Left renal cortex interstitium (tissue), 4 donors: ENCODE measurements at regions not wholly inside any gene's neighbourhood (a gene's known extent, or its start where the extent isn't known, plus 50 kb on each side); places are given as distances from the start of the nearest gene placed in this dataset.
"Not testable (repeated sequence)": the region's sequence is repeated elsewhere in the genome, so short reads cannot be mapped to it uniquely, and the experiment has no call there.

Source experiments
- DNase-seq, 4 donors: peaks; one replicate each; pipeline ENCODE4 v3.0.0-alpha.2; 2013; ENCODE audit warnings: low read depth in 4 of 4, low spot score in 2 of 4, missing footprints in 1 of 4

DNA sequence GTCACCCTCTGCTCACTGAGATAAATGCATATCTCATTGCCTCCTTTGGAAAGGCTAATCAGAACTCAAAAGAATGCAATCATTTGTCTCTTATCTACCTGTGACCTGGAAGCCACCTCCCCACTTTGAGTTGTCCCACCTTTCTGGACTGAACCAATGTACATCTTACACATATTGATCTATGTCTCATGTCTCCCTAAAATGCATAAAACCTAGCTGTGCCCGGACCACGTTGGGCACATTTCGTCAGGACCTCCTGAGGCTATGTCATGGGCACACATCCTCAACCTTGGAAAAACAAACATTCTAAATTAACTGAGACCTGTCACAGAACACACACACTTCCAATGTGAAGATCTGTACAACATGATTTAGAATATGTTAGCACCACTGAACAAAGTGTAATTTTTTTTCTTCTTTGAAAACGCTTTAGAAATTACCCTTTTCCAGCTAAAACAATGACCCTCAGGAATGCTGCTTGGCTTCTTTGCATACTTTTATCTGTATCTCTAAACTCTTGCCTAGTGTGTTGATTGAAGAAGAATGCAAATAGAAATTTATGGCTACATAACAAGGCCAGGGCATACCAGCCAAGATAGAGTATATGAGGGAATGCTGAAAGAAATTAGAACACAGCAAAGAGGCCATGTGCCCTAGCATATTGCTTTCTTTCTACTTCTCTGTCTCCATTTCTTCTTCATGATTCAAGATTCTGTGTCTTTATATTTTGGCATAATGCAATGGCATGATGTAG lies 84.6 kb upstream of the DST start:
- no peak for DNase-seq

GRCh38 chr6:56725254-56725653 lies 82.6 kb upstream of the DST start:
- DNase-seq: no peak

GRCh38 chr6:56724455-56724854 lies 81.8 kb upstream of the DST start:
- DNase-seq: no peak

DNA sequence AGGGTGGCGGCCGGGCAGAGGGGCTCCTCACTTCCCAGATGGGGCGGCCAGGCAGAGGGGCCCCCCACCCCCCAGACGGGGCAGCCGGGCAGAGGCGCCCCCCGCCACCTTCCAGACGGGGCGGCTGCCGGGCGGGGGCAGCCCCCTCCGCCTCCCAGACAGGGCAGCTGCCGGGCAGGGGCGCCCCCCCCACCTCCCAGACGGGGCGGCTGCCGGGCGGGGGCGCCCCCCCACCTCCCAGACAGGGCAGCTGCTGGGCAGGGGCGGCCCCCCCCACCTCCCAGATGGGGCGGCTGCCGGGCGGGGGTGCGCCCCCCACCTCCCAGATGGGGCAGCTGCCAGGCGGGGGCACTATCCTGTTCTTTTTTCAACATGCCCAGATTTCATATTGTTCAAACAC lies 78.2 kb upstream of the DST start:
- DNase-seq: no peak

- not testable (repeated sequence) for DNase-seq
These were observed 77.5 kb upstream of the DST start for GRCh38 chr6:56720202-56720601.

- not testable (repeated sequence) for DNase-seq
These were observed 76.8 kb upstream of the DST start for GRCh38 chr6:56719315-56720058.

DNA sequence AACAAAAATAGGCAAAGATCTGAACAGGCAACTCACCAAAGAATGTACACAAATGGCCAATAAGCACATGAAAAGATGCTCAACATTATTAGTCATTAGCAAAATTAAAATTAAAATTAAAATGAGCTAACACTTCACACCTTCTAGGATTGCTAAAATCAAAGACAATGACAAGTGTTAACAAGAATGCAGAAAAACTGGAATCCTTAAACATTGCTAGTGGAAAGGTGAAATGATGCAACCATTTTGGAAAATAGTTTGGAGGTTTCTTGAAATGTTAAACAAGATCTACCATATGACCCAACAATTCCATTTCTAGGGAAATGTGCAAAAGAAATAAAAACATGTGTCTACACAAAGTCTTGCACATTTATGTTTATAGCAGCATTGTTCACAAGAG lies 75.5 kb upstream of the DST start:
- DNase-seq: no peak

GRCh38 chr6:56716229-56716628 lies 73.5 kb upstream of the DST start:
- no peak for DNase-seq

DNA sequence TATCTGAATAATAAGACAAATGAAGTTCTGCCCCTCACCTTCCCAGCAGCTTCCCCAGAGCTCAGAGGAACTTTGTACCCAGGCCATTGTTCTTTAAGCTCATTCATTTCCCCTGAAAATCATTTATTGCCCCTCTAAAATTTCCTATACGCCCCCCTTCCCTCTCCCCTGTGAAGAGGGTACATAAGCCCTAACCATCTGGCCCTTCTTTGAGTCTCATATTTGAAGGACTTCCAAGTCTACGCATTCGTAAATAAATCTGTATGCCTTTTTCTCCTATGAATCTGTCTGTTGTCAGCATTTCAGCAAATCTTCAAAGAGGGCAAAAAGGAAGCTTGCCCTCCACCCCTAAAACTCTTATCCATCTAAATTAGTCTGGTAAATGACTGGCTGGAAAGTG lies 73.1 kb upstream of the DST start:
- DNase-seq: no peak

- DNase-seq: no peak
These were observed 72.3 kb upstream of the DST start for GRCh38 chr6:56714982-56715456.

- no peak for DNase-seq
These were observed 71.6 kb upstream of the DST start for GRCh38 chr6:56714273-56714672.

DNA sequence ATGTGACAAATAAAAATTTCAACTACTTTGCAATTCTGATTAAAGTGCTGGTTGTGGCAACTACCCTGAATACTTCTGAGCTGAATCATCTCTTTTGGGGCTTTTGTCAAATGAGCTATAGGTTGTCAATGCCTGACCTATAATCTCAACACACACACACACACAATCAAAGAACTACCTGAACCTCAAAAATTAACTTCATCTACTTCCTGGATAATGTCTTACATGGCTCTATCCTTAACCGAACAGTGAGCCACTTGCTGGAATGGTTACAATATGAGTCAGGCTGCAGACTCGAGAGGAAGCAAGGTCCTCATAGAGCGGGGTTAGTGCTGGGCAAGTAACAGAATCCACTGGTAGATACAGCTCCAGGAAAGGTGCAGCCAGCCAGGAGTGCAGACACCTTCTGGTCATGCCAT lies 70.6 kb upstream of the DST start:
- no peak for DNase-seq

GRCh38 chr6:56710967-56711366 lies 68.3 kb upstream of the DST start:
- DNase-seq: no peak

GRCh38 chr6:56709650-56710049 lies 67.0 kb upstream of the DST start:
- DNase-seq: no peak

GRCh38 chr6:56708810-56709597 lies 66.3 kb upstream of the DST start:
- DNase-seq: no peak

DNA sequence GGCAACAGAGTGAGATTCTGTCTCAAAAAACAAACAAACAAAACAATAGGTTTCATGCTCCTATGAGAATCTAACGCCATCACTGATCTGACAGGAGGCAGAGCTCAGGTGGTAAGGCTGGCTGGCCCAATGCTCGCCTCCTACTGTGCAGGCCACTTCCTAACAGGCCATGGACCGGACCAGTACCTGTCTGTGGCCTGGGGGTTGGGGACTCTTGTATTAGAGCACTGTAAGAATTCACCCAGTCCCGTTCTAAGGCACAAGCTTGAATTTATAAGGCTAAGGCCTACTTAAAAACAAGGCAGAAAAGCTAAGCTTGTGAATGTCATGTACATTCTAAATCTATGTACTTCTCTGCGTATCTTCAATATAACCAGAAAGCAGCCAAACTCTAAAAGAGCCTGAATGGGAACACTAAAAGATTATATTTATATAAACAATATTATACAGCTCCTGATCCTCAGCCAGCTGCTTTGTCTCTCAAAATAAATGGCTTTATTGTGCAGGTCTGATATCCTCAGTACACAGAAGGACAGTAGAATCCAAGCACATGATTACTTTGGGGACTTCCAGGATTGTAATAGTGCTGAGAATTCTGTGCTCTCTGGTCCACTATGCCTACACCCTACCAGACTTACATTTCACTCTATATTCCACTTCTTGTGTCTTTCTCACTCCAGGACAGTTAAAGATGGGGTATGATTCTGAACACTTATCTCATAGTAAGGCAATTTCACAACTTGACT lies 64.5 kb upstream of the DST start:
- DNase-seq: no peak

DNA sequence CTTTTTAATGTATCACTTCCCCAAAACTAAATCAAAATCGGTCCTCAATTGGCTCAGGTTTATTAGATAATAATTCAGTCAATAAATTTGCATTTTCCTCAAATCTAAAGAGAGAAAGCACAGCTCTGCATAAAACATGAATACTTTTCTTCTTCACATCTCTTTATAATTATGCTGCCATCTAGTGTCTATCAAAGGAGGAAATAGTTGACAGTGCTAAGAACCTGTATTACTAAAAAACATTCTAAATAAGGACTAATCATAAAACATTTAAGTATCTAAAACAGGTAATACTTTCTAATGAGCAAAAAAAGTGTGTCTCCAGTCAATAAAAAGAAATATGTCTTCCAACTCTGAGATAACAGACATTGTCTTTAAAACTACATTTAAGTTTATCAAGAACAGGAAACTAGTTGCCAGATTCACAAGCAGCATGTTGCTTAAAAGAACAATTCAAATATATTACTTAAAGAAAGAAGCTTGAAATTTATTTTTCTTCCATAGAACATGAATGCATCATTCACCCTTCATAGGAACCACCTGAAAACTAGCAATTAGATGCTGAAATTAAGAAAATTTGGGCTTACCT lies 56.5 kb upstream of the DST start:
- DNase-seq: no peak

- DNase-seq: no peak
These were observed 53.0 kb upstream of the DST start for GRCh38 chr6:56695702-56696101.

GRCh38 chr6:56694002-56694401 lies 51.3 kb upstream of the DST start:
- DNase-seq: no peak

GRCh38 chr6:56693246-56693607 lies 50.5 kb upstream of the DST start:
- DNase-seq: no peak
